Urothelium cell line (cell line): ENCODE measurements at regions not wholly inside any gene's neighbourhood (a gene's known extent, or its start where the extent isn't known, plus 50 kb on each side); places are given as distances from the start of the nearest gene placed in this dataset.

Source experiments
- DNase-seq: peaks from one replicate; pipeline ENCODE4 v3.0.0; 2011; ENCODE audit warnings: low spot score, mixed read lengths
- FAIRE-seq: peaks from 2 replicates; lab custom pipeline; 2011; peaks lifted over from hg19 to GRCh38; lab: Jason Lieb, UNC

GRCh38 chr2:118169359-118170005 is 81.2 kb downstream of the INSIG2 start:
- DNase-seq (peak; percentile 38), FAIRE-seq (peak; percentile 35)

- DNase-seq (peak; percentile 50), FAIRE-seq (no peak)
Measured at GRCh38 chr2:118168615-118169014, 80.3 kb downstream of the INSIG2 start.

GRCh38 chr2:118167026-118167425 is 78.8 kb downstream of the INSIG2 start:
- DNase-seq (no peak), FAIRE-seq (no peak)

GRCh38 chr2:118166242-118166641 is 78.0 kb downstream of the INSIG2 start:
- DNase-seq, result no peak
- FAIRE-seq, result no peak

GRCh38 chr2:118165595-118165994 is 77.3 kb downstream of the INSIG2 start:
- DNase-seq (no peak), FAIRE-seq (no peak)
